Activated T-cell treated with anti-CD3 and anti-CD28 coated beads, Interleukin-2, amount 50 U/mL, for 1 hour (primary cell): ENCODE measurements at regions not wholly inside any gene's neighbourhood (a gene's known extent, or its start where the extent isn't known, plus 50 kb on each side); places are given as distances from the start of the nearest gene placed in this dataset.

Experiments
- DNase-seq: peaks from one replicate; pipeline ENCODE4 v3.0.0-alpha.2; 2020

DNA sequence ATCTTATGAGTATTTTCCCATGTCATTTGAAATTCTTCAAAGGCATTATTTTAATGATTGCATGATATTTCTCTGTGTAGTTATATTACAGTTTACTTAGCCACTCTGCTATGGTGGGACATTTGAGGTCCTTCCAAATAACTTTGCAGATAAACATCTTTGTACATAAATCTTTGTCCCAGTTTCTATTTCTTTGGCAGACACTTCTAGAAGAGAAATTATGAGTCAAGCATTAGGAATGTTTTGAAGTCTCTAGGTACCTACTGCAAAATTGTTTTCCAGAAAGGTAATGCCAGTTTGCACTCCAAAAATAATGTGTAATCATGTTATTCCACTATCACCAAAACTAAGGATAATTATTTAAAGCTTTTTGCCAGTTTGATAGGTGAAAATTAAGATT is 149.7 kb downstream of the EN1 start:
- no peak for DNase-seq

DNA sequence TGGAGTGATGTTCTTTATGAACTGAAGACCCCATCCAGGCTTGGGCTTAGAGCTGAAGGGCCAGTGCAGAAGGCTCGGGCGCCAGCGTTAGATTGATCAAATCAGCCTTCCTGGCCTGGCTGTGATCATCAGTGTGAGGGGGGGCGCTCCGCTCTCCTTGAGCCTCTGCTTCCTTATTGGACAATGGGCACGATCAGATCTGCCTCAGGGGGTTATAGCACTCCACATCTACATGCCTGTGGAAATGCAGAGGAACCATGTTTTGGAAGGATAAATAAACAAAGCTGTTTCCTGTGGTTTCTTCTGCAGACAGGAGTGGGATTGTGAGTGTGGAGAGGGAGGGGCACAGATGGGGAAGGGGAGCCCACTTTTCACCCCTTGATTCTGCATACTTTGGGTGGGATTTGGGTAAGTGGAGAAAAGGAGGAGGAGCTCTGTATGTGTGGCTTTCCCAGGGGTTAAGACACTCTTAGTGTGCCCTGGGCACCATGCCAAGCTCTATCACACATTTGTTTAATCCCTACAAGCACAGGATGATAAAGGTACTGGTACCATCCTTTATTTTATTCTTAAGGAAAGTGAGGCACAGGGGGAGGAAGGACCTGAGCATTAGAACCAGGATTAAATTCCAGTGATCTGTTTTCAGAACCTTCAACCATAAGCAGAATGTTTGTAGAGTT is 150.5 kb downstream of the EN1 start:
- no peak for DNase-seq

DNA sequence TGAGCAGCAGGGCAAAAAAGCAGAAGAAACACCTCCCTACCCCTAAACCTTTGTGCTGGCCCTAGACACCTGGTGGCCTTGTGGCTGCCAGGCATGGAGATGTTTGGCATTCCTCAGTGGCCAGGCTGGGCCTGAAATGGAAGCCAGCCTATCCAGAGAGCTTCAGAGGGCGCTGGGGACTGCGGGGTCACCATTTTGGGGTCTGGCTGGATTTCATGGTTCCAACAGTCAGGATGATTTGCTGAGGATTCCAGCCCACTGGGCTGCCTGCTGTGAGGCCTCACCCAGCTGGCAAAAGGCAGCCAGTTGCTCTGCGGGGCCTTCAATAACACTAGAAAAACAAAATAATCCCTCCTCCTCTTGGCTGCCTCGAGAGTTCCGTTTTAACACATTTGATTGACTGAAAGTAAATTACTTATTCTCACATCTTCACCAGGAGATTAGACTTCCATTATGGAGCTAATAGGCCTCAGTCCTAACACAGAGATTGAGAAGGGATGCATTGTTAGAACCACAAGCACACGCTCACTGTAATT is 154.1 kb downstream of the EN1 start:
- DNase-seq = no peak

DNA sequence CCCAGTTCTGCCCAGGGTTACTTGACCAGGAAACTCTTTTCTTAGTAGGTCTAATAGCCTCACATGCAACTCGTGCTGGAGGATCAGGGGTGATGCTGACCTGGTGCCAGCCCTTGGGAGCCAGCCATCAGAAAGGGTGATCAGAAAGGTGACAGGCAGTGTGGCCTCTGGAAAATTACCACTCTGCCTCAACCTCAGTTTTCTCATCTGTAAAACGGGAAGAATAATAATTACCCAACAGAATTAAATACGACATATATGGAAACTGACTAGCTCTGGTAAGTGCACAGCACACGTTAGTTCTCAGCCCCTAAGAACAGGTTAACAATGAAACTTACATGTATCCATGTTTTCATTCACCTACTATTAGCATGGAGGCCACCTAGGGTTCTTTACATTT is 157.6 kb downstream of the EN1 start:
- no peak for DNase-seq

DNA sequence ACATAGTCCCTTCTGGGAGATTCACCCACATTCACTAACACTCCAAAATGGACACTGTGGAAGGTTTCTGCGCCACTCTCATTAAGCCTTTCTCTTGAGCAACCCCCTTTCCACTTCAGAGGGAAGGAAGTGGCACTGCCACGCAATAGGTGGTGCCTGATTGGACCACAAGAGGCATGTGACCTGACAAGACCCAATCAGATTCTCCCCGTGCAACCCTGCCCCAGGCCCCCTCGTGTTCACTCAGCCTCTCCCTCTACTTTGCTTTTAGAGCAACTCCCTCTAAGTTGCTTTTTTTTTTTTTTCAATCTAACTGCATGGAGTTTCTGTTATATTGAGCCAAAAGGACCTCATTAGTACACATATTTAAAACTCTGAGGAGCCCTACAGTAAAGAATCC is 158.0 kb downstream of the EN1 start:
- no peak for DNase-seq

DNA sequence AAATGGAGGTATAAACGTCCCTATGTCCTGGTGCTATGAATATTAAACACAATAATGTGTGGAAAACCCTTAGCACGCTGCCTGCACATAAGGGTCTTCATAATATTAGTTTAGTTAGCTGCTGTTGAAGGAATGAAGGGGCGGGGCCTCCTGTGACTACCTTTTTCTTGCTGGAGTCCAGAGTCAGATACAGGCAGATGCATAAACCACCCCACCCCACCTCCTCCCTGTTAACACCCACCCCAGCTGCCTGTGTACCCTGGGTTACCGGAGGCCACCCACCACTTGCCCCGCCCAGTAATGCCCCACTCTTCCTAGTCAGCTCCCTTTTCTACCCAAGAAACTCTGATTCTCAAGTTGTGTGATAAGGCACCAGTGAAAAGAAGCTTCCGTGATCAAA is 158.4 kb downstream of the EN1 start:
- no peak for DNase-seq

DNA sequence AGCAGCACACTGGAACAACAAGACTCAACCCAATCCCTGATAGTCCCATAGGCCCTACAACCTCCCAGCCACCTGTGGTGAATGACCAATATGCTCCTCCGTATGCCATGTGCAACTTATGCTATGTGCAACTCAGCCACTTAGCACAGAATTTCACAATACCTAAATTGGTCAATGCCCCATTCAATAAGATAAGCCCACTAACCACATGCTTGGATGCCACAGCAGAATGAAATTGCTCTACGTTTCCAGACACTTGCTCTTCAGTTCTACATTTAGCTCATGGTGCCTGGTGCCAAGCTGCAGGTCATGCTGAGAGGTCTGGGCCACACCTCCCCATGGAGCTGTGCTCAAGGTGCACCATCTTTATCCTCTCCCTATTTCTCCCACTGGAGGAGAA is 159.8 kb downstream of the EN1 start:
- no peak for DNase-seq

DNA sequence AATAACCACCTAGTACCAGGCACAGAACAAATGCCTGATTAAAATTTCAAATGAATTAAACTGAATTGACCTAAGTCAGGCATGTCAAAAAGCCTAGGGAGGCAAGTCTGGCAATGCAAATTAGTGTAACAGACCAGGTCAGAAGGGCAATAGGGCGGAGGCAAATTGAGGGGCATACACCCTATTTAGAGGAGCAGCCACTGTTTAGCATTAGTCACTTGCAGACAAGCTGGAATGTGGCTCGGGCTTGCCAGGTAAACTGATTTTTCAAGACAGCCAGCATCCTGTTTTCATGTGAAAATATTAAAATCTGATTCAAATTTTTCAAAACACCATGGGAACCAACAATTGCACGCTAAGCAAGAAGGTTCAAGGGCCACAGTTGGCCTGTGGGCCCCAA is 160.3 kb downstream of the EN1 start:
- no peak for DNase-seq

DNA sequence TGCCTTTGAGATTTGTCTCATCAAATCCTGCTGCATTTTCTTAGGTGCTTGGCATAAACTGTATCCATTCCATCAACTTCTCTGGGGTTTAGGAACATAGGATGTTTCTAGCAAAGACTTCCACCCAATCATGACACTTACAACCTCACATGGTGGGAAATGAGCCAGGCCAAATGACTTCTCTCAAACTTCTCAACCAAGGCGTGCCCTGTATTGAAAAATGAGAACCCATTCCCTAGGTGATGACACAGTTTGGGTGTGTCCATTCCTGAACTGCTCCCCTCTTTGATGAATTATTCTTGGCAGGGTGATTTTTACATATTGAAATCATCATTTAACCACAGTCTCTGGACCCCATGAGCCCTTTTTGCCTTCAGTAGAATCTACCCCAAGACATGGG is 161.1 kb downstream of the EN1 start:
- no peak for DNase-seq

DNA sequence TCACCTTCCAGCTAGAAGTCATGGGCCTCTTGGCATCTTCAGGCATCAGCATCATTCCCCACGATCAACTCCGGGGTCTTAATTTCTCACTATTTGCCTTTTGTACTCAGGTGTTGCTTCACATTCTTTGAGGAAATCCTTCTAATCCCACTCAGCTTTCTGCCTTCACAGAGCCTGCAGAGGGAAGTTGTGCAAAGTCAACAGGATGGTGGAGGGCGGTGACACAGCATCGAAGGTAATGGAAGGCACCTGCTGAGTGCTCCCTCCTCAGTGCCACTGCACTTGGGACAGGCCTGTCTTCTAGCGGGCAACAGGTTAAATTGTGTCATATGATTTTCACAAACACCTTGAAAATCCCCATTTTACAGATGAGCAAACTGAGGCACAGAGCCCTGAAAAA is 164.0 kb downstream of the EN1 start:
- DNase-seq = no peak

DNA sequence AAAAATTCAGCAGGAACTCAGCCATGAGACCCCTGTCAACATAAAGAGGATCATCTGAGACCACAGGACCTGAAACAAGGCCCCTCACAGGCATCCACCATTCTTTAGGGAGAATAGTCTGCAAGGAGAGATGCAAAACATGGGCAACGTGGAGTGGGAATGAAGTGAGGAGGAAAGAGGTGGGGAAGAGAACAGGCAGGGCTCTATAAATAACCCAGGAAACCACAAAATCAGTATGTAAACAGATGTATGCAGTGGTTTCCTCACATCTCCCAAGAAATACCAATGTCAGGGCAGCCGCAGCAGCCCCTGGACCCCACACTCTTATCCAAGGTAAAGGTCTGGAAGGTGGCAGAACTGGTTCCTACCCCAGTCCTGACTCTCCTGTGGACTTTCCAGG is 168.5 kb downstream of the EN1 start:
- no peak for DNase-seq

DNA sequence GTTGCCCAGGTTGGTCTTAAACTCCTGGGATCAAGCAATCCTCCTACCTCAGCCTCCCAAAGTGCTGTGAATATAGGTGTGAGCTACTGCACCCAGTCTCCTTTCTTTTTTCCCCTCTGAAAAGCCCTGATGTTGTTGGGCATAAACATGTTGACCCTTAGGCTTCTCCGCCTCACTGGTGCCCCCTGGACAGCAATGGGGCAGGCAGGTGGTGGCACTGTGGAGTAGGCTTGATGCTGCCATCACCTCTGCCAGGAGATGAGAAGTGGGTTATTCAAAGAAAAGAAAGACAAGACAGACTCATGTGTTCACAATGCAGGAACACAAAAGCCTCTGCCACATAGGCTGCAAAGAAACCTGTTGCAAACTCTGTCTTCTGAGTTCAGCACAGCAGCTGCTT is 169.9 kb downstream of the EN1 start:
- no peak for DNase-seq

DNA sequence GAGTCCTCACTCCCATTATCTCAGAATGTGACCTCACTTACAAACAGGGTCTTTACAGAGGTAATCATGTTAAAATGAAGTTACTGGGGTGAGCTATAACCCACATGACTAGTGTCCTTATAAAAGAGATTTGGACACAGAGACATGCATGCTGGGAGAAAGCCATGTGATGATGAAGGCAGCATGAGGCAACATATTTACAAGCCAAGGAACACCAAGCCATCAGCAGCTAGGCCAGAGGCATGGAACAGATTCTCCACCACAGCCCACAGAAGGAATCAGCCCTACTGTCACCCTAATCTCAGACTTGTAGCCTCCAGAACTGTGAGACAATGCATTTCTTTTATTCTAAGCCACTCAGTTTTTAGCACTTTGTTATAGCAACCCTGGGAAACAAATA is 171.9 kb downstream of the EN1 start:
- no peak for DNase-seq

DNA sequence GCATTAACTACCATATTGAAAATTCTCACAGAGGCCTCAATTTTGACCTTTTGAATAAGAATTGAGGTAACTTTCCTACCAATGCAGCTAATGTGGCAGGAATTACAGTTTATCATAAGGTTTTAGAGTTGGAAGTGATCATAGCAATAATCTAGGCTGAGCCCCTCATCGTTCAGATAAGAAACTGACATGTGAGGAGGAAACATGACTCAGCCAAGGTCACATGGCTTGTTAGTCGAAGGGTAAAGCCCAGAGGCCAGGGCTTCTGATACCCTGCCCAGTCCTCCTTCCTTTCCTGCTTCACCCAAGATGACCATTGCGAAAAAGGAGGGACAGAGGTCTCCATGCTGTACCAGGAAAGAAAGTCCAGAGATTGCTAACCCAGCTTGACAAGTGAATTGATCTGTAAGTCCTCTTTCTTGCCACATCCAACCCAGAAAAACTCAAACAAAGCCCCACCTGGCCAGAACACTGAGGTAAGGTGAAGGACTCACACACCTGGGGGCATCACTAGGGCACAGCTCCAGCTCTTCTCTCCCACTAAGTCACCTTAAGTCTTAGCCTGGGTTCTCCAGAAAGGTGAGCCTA is 174.8 kb downstream of the EN1 start:
- DNase-seq = no peak

DNA sequence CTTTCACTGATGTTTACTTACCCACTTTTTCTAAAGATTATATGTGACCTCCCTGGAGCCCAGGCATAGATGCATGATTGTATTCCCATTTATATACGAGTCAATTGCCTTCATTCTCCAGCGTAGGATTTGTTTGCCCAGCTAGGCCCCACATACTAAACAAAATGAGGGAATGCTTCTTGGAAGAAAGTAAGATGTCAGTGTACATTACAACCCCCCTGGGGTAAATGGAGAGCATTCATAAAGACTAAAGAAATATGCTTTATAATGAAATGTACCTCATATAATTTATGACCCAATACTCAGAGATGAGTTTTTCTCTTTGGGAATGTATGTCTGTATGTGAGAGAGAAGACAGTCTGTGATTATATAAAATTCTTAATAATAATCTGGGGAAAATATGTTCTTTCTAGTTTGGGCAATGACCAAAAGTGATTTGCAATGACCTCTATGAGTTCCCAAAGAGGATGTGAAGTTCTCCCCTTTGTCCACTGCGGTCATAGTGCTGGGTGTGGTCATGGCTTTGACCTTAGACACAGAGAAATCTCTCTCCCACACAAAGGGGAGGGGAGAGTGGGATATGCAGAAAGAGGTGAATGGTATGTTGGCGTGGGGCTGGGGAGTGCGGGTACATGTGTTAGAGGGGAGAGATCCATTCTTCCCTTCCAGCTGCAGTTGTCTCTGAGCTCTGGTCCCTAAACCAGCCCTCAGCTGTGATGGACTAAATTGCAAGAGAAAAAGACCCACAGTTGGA is 175.6 kb downstream of the EN1 start:
- DNase-seq = no peak

DNA sequence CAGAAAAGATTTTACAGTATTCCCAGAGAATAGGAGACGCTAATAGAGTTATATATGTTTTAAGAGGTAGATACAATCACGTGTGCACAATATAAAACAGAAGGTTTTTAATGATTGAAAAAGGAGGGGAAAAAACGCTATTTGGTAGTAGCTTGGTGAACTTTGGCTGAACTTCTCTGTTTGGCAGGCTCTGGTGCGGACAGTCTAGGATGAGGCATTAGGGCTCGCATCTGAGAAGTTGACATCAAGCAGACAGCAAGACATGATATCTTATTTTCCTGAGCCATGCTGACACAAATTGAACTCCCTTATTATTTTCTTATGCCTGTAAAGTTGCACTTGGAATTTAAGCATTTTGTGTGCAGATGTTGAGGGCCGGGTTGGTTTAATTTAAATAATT is 176.6 kb downstream of the EN1 start:
- no peak for DNase-seq

DNA sequence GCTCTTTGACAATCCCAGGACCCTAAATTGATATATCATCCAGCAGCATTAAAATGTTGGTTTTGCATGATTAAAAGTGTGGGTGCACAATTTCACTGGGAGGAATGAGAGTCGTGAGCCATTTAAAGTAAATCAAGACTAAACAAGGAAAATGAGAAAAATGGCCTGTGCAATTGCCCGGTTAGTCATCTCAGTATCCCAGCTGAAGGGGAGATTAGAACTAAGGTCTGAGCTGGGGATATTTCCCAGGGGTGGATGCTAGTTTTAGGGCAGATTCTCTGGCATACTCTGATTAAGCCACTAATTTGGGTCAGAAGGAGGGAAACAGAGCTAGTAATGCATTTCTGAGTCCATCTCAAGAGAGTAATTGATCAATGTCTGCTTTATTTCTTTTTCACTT is 177.2 kb downstream of the EN1 start:
- no peak for DNase-seq

DNA sequence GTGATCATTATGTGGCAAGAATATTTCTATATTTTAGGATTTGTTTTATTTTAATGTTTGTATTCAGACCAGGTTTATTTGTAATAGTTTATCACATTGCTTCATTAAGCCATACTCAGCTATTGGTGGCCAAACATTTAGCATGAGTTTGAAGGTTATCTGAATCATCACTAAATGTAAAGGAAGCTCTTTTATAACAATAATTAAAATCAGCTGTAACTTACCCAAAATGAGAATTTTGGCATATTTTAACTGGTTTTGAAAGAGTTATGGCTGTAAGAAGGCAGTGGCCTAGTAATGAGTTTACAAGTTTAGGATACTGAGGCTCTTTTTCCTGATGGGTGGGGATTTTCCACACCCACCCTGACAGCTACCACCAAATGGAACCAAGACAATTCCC is 177.8 kb downstream of the EN1 start:
- no peak for DNase-seq

DNA sequence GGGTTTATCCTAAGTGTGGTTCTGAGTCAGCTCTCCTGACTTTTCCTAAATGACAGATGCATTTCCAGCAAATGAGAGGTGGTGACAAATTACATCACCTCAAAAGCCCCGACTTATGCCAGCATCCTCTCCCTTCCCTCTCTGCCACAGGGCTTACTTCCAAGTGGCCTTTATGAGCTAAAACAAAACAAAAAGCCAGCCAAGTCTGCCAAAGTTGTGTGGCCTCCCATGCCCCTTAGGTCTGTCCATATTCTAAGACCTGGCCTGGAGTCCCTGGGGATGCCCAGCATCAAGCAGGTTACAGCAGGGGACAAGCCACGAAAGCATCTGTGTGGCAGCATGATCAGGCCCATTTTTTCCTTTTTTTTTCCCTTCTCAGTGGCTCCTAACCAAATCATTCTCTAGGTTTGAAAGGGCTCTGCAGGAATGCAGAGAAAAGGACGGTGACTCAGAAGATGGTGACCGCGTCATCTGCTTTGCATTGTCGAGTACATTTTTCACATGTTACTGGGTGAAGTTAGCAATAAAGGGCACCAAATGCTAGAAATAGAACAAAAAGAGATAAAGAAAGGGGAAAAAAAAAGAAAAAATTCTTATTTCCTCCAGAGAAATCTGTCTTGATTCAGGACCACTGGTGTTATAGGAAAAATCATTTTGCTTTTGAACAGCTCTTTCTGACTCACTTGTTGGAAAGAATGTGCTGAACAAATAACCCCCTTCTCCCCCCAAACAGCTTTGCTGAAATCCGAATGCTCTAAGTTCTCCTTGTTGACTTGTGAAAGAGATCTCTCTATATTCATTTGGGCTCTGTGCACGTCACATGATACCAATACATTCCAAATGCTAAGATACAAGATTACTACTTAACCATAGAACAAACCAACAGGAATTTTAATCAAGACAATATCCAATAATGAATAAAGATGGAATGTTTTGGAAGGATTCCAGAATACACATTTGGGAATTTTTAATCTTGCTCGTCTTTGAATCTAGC is 178.7 kb downstream of the EN1 start:
- no peak for DNase-seq

DNA sequence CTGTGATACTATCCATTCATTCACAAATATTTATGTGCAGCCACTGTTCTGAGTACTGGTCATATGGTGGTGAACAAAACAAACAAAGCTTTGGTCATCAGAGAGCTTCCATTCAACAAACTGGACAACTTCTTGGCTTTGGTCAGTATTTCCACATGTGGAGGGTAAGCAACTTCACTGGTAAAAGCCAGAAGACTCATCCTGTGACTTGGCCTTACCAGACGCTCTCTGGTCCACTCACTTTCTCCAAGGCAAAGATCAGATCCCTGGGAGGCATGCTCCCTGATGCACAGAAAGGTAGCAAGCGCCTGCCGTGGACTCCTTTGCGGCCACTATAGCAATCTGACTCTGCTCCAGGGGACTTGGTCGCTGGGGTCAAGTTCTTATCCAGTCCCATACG is 179.5 kb downstream of the EN1 start:
- no peak for DNase-seq

DNA sequence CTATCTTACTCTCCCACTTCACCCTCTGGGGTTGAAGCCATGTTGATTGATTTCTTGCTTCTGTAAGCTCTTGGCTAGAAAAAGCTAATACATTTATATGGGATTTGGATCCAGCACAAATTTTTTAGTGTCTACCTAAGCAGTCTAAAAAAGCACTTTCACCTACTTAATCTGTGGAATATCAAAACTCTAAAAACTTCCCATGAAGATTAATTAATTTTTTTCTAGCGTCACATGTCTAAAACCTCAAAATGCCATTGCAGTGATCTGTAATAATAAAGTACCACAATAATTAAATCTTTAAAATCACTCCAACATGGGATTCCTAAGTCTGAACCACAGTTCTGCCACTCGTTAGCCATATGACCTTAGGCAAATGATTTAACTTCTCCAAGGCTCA is 180.1 kb downstream of the EN1 start:
- DNase-seq = no peak

DNA sequence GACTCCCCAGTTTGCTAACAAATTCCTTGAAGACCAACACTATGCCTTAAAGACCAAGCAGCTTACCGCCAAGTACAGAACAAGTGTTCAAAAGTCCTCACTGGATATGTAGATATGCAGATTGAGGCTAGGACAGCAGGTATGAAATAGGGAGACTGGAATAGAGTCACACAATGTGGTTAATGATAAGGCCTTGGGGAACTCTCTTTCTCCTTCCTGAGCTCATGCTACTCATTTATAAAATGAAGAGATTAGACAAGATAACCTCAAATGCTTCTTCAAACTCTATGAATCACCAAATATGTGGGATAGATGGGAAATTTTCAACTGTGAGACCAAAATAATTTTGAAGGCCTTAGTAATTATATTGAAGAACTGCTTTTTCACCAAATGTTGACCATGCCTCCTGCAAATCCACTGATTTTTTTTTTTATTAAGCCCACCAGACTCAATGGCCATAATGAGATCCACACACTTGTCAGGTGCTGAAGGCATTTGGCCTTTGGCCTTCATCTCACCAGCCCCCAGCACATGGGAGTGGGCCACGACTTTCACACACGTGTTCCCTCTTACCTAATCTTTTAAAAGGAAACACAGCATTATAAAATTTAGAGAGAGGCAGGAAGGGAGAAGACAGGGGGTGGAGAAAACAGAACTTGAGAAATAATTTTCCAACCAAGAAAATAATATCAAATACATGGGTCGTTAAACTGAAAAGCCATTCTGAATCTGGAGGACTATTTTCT is 181.5 kb downstream of the EN1 start:
- DNase-seq = no peak
